H9 (cell line): ENCODE measurements at regions not wholly inside any gene's neighbourhood (a gene's known extent, or its start where the extent isn't known, plus 50 kb on each side); places are given as distances from the start of the nearest gene placed in this dataset.

Experiments used
- DNase-seq: peaks from one replicate; pipeline ENCODE4 v3.0.0-alpha.2; 2017
- H2AFZ ChIP-seq: one replicate; pipeline ENCODE4 v1.6.1; 2013; ENCODE audit warnings: mild to moderate bottlenecking, low read length, control low read depth, moderate library complexity
- H2AK5ac ChIP-seq: 2 replicates; pipeline ENCODE4 v1.6.1; 2013; ENCODE audit warnings: low read length, control low read depth, mixed read lengths; ENCODE audit not compliant: insufficient read length
- H2BK120ac ChIP-seq: one replicate; pipeline ENCODE4 v1.6.1; 2013; ENCODE audit warnings: low read depth, mild to moderate bottlenecking, low read length, control low read depth, inconsistent platforms; ENCODE audit not compliant: poor library complexity, severe bottlenecking
- H2BK12ac ChIP-seq: 2 replicates; pipeline ENCODE4 v1.6.1; 2013; ENCODE audit warnings: low read length, control low read depth, mixed read lengths, low read depth; ENCODE audit not compliant: insufficient read length
- H2BK15ac ChIP-seq: 2 replicates; pipeline ENCODE4 v1.6.1; 2013; ENCODE audit warnings: low read depth, low read length, control low read depth
- H2BK20ac ChIP-seq: one replicate; pipeline ENCODE4 v1.6.1; 2013; ENCODE audit warnings: low read depth, mild to moderate bottlenecking, low read length, control low read depth, inconsistent platforms; ENCODE audit not compliant: poor library complexity, severe bottlenecking
- H2BK5ac ChIP-seq: 2 replicates; pipeline ENCODE4 v1.6.1; 2013; ENCODE audit warnings: low read length, control low read depth, mixed read lengths; ENCODE audit not compliant: insufficient read length
- H3K14ac ChIP-seq: 2 replicates; pipeline ENCODE4 v1.6.1; 2013; ENCODE audit warnings: low read length, control low read depth; ENCODE audit not compliant: insufficient read depth
- H3K18ac ChIP-seq: 2 replicates; pipeline ENCODE4 v1.6.1; 2013; ENCODE audit warnings: low read depth, mild to moderate bottlenecking, mixed read lengths, low read length, control low read depth; ENCODE audit not compliant: insufficient read length
- H3K23ac ChIP-seq: 2 replicates; pipeline ENCODE4 v1.6.1; 2013; ENCODE audit warnings: low read length, control low read depth, mixed read lengths, low read depth; ENCODE audit not compliant: insufficient read length
- H3K23me2 ChIP-seq: 2 replicates; pipeline ENCODE4 v1.6.1; 2013; ENCODE audit warnings: low read depth, mild to moderate bottlenecking, mixed read lengths, low read length, control low read depth; ENCODE audit not compliant: insufficient read length, poor library complexity, severe bottlenecking
- H3K27ac ChIP-seq: 2 replicates; pipeline ENCODE4 v1.5.1; 2013; ENCODE audit warnings: low read length, control low read depth, mixed read lengths, low read depth; ENCODE audit not compliant: insufficient read length
- H3K27me3 ChIP-seq: 2 replicates; pipeline ENCODE4 v1.6.1; 2013; ENCODE audit warnings: low read length, control low read depth, inconsistent platforms; ENCODE audit not compliant: insufficient read depth
- H3K4ac ChIP-seq: 2 replicates; pipeline ENCODE4 v1.6.1; 2013; ENCODE audit warnings: low read depth, mild to moderate bottlenecking, control low read depth, inconsistent platforms, low read length, moderate library complexity
- H3K4me1 ChIP-seq: 2 replicates; pipeline ENCODE4 v1.6.1; 2013; ENCODE audit warnings: low read length, control low read depth, inconsistent platforms; ENCODE audit not compliant: insufficient read depth
- H3K4me2 ChIP-seq: 2 replicates; pipeline ENCODE4 v1.6.1; 2013; ENCODE audit warnings: low read length, control low read depth, mixed read lengths; ENCODE audit not compliant: insufficient read length, insufficient read depth
- H3K56ac ChIP-seq: 2 replicates; pipeline ENCODE4 v1.6.1; 2013; ENCODE audit warnings: low read depth, mild to moderate bottlenecking, mixed read lengths, low read length, control low read depth; ENCODE audit not compliant: insufficient read length
- H3K79me1 ChIP-seq: 2 replicates; pipeline ENCODE4 v1.6.1; 2013; ENCODE audit warnings: low read depth, mild to moderate bottlenecking, moderate library complexity, low read length, control low read depth, inconsistent platforms; ENCODE audit not compliant: insufficient read depth, poor library complexity, severe bottlenecking
- H3K79me2 ChIP-seq: 2 replicates; pipeline ENCODE4 v1.6.1; 2013; ENCODE audit warnings: low read length, control low read depth, inconsistent platforms; ENCODE audit not compliant: insufficient read depth
- H3K9ac ChIP-seq: 2 replicates; pipeline ENCODE4 v1.6.1; 2013; ENCODE audit warnings: low read length, control low read depth, mixed read lengths; ENCODE audit not compliant: insufficient read length; ENCODE audit errors: extremely low read depth
- H3K9me3 ChIP-seq: one replicate; pipeline ENCODE4 v1.6.1; 2013; ENCODE audit warnings: low read depth, low read length, inconsistent platforms; ENCODE audit not compliant: control insufficient read depth
- H3T11ph ChIP-seq: one replicate; pipeline ENCODE4 v1.6.1; 2013; ENCODE audit warnings: mild to moderate bottlenecking, low read length, control low read depth, inconsistent platforms
- H4K20me1 ChIP-seq: one replicate; pipeline ENCODE4 v1.6.1; 2013; ENCODE audit not compliant: control insufficient read depth, insufficient read length, insufficient read depth
- H4K5ac ChIP-seq: 2 replicates; pipeline ENCODE4 v1.6.1; 2013; ENCODE audit warnings: low read depth, mild to moderate bottlenecking, mixed read lengths, low read length, control low read depth; ENCODE audit not compliant: insufficient read length
- H4K8ac ChIP-seq: replicated peaks from 2 replicates; pipeline ENCODE4 v1.6.1; 2013; ENCODE audit warnings: low read length, control low read depth, mixed read lengths, low read depth; ENCODE audit not compliant: insufficient read length
- H4K91ac ChIP-seq: 2 replicates; pipeline ENCODE4 v1.6.1; 2013; ENCODE audit warnings: low read depth, mild to moderate bottlenecking, moderate library complexity, mixed read lengths, low read length, control low read depth; ENCODE audit not compliant: insufficient read length
- H3K27ac Mint-ChIP-seq, 3 experiments: 2 replicates in 2 of 3; 3 replicates in 1 of 3; pipeline ENCODE4 v1.8.0; 2020 to 2021; ENCODE audit warnings: mixed read lengths in 3 of 3, mild to moderate bottlenecking in 1 of 3, moderate library complexity in 1 of 3
- H3K27me3 Mint-ChIP-seq: 2 replicates; pipeline ENCODE4 v1.8.0; 2021; ENCODE audit warnings: low read depth, mild to moderate bottlenecking, moderate library complexity, mixed read lengths
- H3K36me3 Mint-ChIP-seq, 3 experiments: 2 replicates in 2 of 3; 3 replicates in 1 of 3; pipeline ENCODE4 v1.8.0; 2020 to 2021; ENCODE audit warnings: low read depth in 3 of 3, mixed read lengths in 3 of 3; ENCODE audit not compliant: insufficient read depth in 1 of 3
- H3K4me1 Mint-ChIP-seq, 2 experiments: 2 replicates each; pipeline ENCODE4 v1.8.0; 2020; ENCODE audit warnings: mixed read lengths in 2 of 2
- H3K4me3 Mint-ChIP-seq, 2 experiments: 2 replicates in 1 of 2; 3 replicates in 1 of 2; pipeline ENCODE4 v1.8.0; 2020 to 2021; ENCODE audit warnings: mild to moderate bottlenecking in 2 of 2, mixed read lengths in 2 of 2, moderate library complexity in 1 of 2
- H3K9me3 Mint-ChIP-seq, 2 experiments: 2 replicates in 1 of 2; 3 replicates in 1 of 2; pipeline ENCODE4 v1.8.0; 2020; ENCODE audit warnings: mild to moderate bottlenecking in 2 of 2, mixed read lengths in 2 of 2, moderate library complexity in 1 of 2
- WGBS: extraction: QIAGEN DNeasy Blood & Tissue Kit; methylation state at CpG from one replicate; pipeline ENCODE4 v1.1.7; 2013; ENCODE audit warnings: missing lambda C conversion rate, low lambda C conversion rate, mixed read lengths; ENCODE audit not compliant: insufficient read length; ENCODE audit errors: extremely low coverage; 5-methylcytosine and 5-hydroxymethylcytosine counted together
- TF ChIP-seq, protein P1 (sequence below): fragments of 200-600 bp; sonication (generic); conservative IDR thresholded peaks from 3 replicates; pipeline ENCODE4 v1.8.0; 2021; ENCODE audit warnings: antibody characterized with exemption, mild to moderate bottlenecking

DNA sequence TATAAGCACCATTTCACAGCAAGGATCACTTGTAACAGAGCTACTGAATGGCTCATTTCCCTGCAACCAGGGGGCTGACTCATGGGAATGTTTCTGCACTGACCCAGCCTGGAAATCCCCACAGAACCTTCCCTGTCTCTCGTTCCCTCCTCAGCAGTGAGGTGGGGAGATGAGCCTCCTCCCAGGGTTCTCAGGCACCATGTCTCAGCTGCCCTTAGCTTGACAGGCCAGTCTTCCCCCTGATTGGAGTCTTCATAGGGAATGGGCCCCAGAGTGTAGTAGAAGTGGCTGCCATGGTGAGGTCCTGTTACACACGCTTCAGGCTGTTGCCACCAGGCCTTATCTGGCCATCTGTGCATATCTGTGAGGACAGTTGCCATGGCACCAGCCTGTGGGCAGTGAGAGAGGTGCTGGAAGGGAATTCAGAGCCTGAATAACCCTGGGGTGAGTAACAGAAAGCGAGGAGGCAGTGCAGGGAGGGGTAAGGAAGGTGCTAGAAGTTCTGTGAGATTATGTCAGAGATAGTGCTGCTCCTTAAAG lies 324.4 kb downstream of the ENC1 start:
- no CpG with 5 or more reads among the region's 3 CpGs for WGBS
- no peak overlapping the region for H3K56ac ChIP-seq
- H2BK12ac ChIP-seq: no peak overlapping the region
- H3K9ac ChIP-seq: no peak overlapping the region
- no peaks in the 10 kb centered on the region for H3K23me2 ChIP-seq
- DNase-seq: peak; percentile 33
- no peaks in the 10 kb centered on the region for H3K9me3 ChIP-seq
- H2BK5ac ChIP-seq: no peak overlapping the region
- Mint-ChIP-seq H3K4me3 (no peak overlapping the region), H3K4me1 (peaks cover 0 to 8% of the 10 kb centered on the region in 2 experiments; a peak in 1 of 4 replicates), H3K9me3 (no peaks in the 10 kb centered on the region), H3K27me3 (0 out of 2 replicates have a peak, but pooled peaks cover 2% of the 10 kb centered on the region), H3K36me3 (no peaks in the 10 kb centered on the region; a peak in 1 of 7 replicates), H3K27ac (peak overlapping the region in 1 of 3 experiments; percentile 86; a peak in 2 of 7 replicates)
- H4K91ac ChIP-seq: no peak overlapping the region
- H2BK15ac ChIP-seq: no peak overlapping the region
- H2AK5ac ChIP-seq: no peak overlapping the region
- no peak overlapping the region for H2BK120ac ChIP-seq
- H3K14ac ChIP-seq: no peak overlapping the region
- no peaks in the 10 kb centered on the region for H4K20me1 ChIP-seq
- H3K23ac ChIP-seq: no peak overlapping the region
- H3T11ph ChIP-seq: no peak overlapping the region
- H3K79me1 ChIP-seq: no peaks in the 10 kb centered on the region
- H3K18ac ChIP-seq: peak overlapping the region; percentile 11
- no peak overlapping the region for H2AFZ ChIP-seq
- H3K79me2 ChIP-seq: no peaks in the 10 kb centered on the region
- TF ChIP-seq, protein P1, sequence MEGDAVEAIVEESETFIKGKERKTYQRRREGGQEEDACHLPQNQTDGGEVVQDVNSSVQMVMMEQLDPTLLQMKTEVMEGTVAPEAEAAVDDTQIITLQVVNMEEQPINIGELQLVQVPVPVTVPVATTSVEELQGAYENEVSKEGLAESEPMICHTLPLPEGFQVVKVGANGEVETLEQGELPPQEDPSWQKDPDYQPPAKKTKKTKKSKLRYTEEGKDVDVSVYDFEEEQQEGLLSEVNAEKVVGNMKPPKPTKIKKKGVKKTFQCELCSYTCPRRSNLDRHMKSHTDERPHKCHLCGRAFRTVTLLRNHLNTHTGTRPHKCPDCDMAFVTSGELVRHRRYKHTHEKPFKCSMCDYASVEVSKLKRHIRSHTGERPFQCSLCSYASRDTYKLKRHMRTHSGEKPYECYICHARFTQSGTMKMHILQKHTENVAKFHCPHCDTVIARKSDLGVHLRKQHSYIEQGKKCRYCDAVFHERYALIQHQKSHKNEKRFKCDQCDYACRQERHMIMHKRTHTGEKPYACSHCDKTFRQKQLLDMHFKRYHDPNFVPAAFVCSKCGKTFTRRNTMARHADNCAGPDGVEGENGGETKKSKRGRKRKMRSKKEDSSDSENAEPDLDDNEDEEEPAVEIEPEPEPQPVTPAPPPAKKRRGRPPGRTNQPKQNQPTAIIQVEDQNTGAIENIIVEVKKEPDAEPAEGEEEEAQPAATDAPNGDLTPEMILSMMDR: no peak
- H4K5ac ChIP-seq: no peak overlapping the region
- H3K4me1 ChIP-seq: no peaks in the 10 kb centered on the region
- no peaks in the 10 kb centered on the region for H3K27me3 ChIP-seq
- no peak overlapping the region for H3K27ac ChIP-seq
- no peak overlapping the region for H4K8ac ChIP-seq
- no peak overlapping the region for H2BK20ac ChIP-seq
- H3K4me2 ChIP-seq: no peak overlapping the region
- H3K4ac ChIP-seq: no peak overlapping the region
